ENCODE measurements at regions not wholly inside any gene's neighbourhood (a gene's known extent, or its start where the extent isn't known, plus 50 kb on each side); places are given as distances from the start of the nearest gene placed in this dataset.
A peak's percentile ranks its signal among the peaks of the same experiment; 100 is the strongest.

DNA sequence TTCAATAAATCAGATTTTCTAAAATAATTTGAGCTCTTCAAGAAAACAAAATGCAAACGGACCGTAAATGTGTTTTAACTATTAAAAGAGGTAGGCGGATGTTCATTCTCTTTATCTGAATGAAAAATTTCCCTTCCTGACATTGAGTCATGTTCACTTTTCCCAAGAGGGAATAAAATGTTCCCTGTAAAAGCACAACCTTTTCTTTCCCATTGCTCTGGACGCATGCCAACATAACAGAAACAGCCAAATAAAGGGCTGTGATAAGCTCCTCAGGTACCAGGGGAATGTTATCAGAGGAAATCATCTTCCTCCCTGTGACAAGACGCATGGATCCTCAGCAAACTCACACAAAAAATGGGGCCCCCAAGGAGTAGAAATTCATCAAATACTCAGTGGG lies 251.8 kb downstream of the MTERF1 start:
- H2BK5ac ChIP-seq (ENCODE audit: low read length) = no peak overlapping the region
- no CpG with 5 or more reads among the region's 5 CpGs for whole genome bisulfite sequencing, 2 donors (ENCODE audit: extremely low coverage in 2 of 2, insufficient read length in 2 of 2, insufficient replicate concordance in 1 of 2)

DNA sequence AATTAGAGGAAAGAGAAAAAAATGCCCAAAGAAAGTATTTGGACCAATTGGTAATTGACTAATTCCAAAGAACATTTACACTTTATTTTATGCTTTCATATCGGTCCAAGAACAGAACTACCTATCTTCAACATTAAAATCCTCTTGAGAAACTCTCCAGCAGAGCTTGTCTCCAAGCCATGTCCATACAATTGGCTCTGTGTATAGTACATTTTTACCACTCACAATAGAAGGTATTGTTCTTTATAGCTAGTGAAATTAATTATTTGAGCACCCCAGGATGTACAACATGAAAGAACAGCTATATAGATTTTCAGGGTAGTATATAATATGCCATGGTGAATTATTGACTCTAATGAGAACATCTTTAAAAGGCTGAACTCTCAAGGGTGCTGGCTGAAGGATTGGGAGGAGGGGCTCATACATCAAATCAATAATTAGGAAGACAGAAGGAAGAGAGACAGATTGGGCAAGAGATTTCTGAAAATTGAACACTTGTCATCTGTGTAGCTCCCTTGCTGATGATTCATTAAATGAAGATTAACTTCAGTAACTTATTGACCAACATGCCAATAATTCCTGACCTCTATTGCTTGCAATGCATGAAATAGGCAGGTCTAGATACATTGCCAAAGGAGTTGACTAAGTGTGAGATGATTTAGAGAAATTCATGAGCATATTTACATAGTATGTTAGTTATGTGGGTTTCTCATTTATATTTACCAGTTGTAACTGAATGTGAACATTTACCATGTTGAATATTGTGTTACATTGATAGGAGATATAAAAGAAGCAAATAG lies 249.7 kb downstream of the MTERF1 start:
- H3K36me3 ChIP-seq (replicated peaks in 1 of 2; ENCODE audit: control insufficient read depth in 2 of 2, insufficient read depth in 2 of 2, low read length in 2 of 2) = no peaks in the 10 kb centered on the region
- WGBS, 2 donors (ENCODE audit: extremely low coverage in 2 of 2, insufficient read length in 2 of 2, insufficient replicate concordance in 1 of 2) = no CpG with 5 or more reads among the region's 1 CpG

More for the DNA sequence above, 251.8 kb downstream of the MTERF1 start:
- Histone ChIP-seq H2BK12ac (ENCODE audit: low read length) (no peak overlapping the region), H2BK120ac (ENCODE audit: low read depth, low read length) (no peak overlapping the region), H3K4me1 (ENCODE audit: control insufficient read depth in 2 of 2, insufficient read depth in 1 of 2, low read depth in 1 of 2, low read length in 2 of 2) (peaks cover 3 to 12% of the 10 kb centered on the region in 2 donors), H3K27ac (replicated peaks; ENCODE audit: low read length) (no peak overlapping the region), H3K27me3 (ENCODE audit: control insufficient read depth in 3 of 3, insufficient read depth in 3 of 3, low read depth in 1 of 3, low read length in 3 of 3) (no peaks in the 10 kb centered on the region), H3K4ac (ENCODE audit: low read length) (no peak overlapping the region), H3K79me1 (ENCODE audit: low read depth, low read length) (no peaks in the 10 kb centered on the region), H2AK5ac (ENCODE audit: low read depth, low read length) (no peak overlapping the region), H3K14ac (ENCODE audit: low read length) (no peak overlapping the region), H3K4me2 (ENCODE audit: insufficient read depth, low read length, poor library complexity, severe bottlenecking) (no peak overlapping the region), H3K18ac (ENCODE audit: low read length) (no peak overlapping the region), H3K9ac (ENCODE audit: low read depth, low read length, poor library complexity) (no peak overlapping the region), H3K36me3 (replicated peaks in 1 of 2; ENCODE audit: control insufficient read depth in 2 of 2, insufficient read depth in 2 of 2, low read length in 2 of 2) (no peaks in the 10 kb centered on the region), H4K8ac (ENCODE audit: low read depth, low read length) (no peak overlapping the region), H3K23ac (ENCODE audit: low read depth, low read length, poor library complexity) (no peak overlapping the region), H2BK15ac (ENCODE audit: low read length) (no peak overlapping the region), H2AFZ (ENCODE audit: low read length) (no peak overlapping the region), H3K9me3 (replicated peaks in 1 of 2; ENCODE audit: control insufficient read depth in 2 of 2, insufficient read depth in 1 of 2, low read depth in 1 of 2, low read length in 2 of 2) (no peaks in the 10 kb centered on the region), H4K91ac (ENCODE audit: low read depth, low read length, poor library complexity) (no peak overlapping the region), H3K4me3 (ENCODE audit: low read length in 2 of 2) (no peak overlapping the region)
- no peak for DNase-seq (ENCODE audit: low spot score)

DNA sequence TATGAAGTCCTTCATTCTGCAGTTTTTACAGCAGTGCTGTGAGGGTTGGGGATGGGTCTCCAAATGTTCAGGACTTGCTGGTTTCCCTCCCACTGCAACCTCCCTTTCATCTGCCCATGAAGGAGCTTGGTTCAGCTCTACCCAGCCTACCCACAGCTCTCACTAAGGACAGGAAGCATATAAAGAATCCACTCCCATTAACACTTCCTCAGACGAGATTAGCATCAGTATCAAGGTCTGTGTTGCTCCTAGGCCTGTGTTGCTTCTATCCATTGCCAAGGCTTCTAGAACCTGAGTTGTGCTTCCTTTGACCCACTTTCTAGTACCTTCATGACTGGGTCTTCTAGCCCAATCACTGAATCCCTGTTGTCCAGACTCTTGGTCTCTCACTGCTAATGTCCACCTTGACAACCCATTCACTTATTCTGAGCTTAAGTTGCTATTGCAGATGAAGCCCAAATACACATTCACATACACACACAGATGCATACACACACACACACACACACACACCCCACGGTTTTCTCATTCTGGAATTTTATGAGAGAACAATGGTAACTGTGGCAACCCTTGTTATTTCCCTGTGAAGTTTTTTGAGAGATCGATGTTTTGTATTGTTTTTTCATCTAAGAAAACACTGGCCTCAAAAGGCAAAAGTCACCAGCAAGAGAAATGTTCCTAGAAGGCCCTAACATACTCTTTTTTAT lies 248.1 kb downstream of the MTERF1 start:
- no peak overlapping the region for H3K9ac ChIP-seq (ENCODE audit: low read depth, low read length, poor library complexity)
- no peak overlapping the region for H2BK15ac ChIP-seq (ENCODE audit: low read length)
- no peaks in the 10 kb centered on the region for H3K79me1 ChIP-seq (ENCODE audit: low read depth, low read length)
- H3K14ac ChIP-seq (ENCODE audit: low read length) = no peak overlapping the region
- no peak overlapping the region for H3K18ac ChIP-seq (ENCODE audit: low read length)
- no peak overlapping the region for H3K4me2 ChIP-seq (ENCODE audit: insufficient read depth, low read length, poor library complexity, severe bottlenecking)
- no peak overlapping the region for H2BK120ac ChIP-seq (ENCODE audit: low read depth, low read length)
- peaks cover 3 to 12% of the 10 kb centered on the region in 2 donors for H3K4me1 ChIP-seq (ENCODE audit: control insufficient read depth in 2 of 2, insufficient read depth in 1 of 2, low read depth in 1 of 2, low read length in 2 of 2)
- peaks cover 0 to 2% of the 10 kb centered on the region in 2 donors for H3K9me3 ChIP-seq (replicated peaks in 1 of 2; ENCODE audit: control insufficient read depth in 2 of 2, insufficient read depth in 1 of 2, low read depth in 1 of 2, low read length in 2 of 2)
- H2BK5ac ChIP-seq (ENCODE audit: low read length) = no peak overlapping the region
- H3K4ac ChIP-seq (ENCODE audit: low read length) = no peak overlapping the region
- no peak overlapping the region for H3K23ac ChIP-seq (ENCODE audit: low read depth, low read length, poor library complexity)
- H4K91ac ChIP-seq (ENCODE audit: low read depth, low read length, poor library complexity) = no peak overlapping the region
- H2AK5ac ChIP-seq (ENCODE audit: low read depth, low read length) = no peak overlapping the region
- H3K27ac ChIP-seq (replicated peaks; ENCODE audit: low read length) = no peak overlapping the region
- no peaks in the 10 kb centered on the region for H3K36me3 ChIP-seq (replicated peaks in 1 of 2; ENCODE audit: control insufficient read depth in 2 of 2, insufficient read depth in 2 of 2, low read length in 2 of 2)
- no peak overlapping the region for H4K8ac ChIP-seq (ENCODE audit: low read depth, low read length)
- DNase-seq (ENCODE audit: low spot score) = no peak
- H2BK12ac ChIP-seq (ENCODE audit: low read length) = no peak overlapping the region
- H2AFZ ChIP-seq (ENCODE audit: low read length) = peak overlapping the region; percentile 24
- no peaks in the 10 kb centered on the region for H3K27me3 ChIP-seq (ENCODE audit: control insufficient read depth in 3 of 3, insufficient read depth in 3 of 3, low read depth in 1 of 3, low read length in 3 of 3)
- WGBS, 2 donors (ENCODE audit: extremely low coverage in 2 of 2, insufficient read length in 2 of 2, insufficient replicate concordance in 1 of 2) = no CpG with 5 or more reads among the region's 3 CpGs
- H3K4me3 ChIP-seq (ENCODE audit: low read length in 2 of 2) = no peak overlapping the region

More for the DNA sequence above, 249.7 kb downstream of the MTERF1 start:
- no peak overlapping the region for H3K4me3 ChIP-seq (ENCODE audit: low read length in 2 of 2)
- H3K18ac ChIP-seq (ENCODE audit: low read length) = no peak overlapping the region
- no peaks in the 10 kb centered on the region for H3K79me1 ChIP-seq (ENCODE audit: low read depth, low read length)
- no peak overlapping the region for H2BK5ac ChIP-seq (ENCODE audit: low read length)
- H4K91ac ChIP-seq (ENCODE audit: low read depth, low read length, poor library complexity) = no peak overlapping the region
- H4K8ac ChIP-seq (ENCODE audit: low read depth, low read length) = no peak overlapping the region
- no peak for DNase-seq (ENCODE audit: low spot score)
- H2BK15ac ChIP-seq (ENCODE audit: low read length) = no peak overlapping the region
- no peak overlapping the region for H2BK12ac ChIP-seq (ENCODE audit: low read length)
- no peak overlapping the region for H3K9ac ChIP-seq (ENCODE audit: low read depth, low read length, poor library complexity)
- no peak overlapping the region for H3K23ac ChIP-seq (ENCODE audit: low read depth, low read length, poor library complexity)
- no peaks in the 10 kb centered on the region for H3K27me3 ChIP-seq (ENCODE audit: control insufficient read depth in 3 of 3, insufficient read depth in 3 of 3, low read depth in 1 of 3, low read length in 3 of 3)
- no peak overlapping the region for H2AFZ ChIP-seq (ENCODE audit: low read length)
- no peak overlapping the region for H3K14ac ChIP-seq (ENCODE audit: low read length)
- no peak overlapping the region for H3K4me2 ChIP-seq (ENCODE audit: insufficient read depth, low read length, poor library complexity, severe bottlenecking)
- no peak overlapping the region for H2AK5ac ChIP-seq (ENCODE audit: low read depth, low read length)
- H3K4ac ChIP-seq (ENCODE audit: low read length) = no peak overlapping the region
- H3K4me1 ChIP-seq (ENCODE audit: control insufficient read depth in 2 of 2, insufficient read depth in 1 of 2, low read depth in 1 of 2, low read length in 2 of 2) = peaks cover 3 to 12% of the 10 kb centered on the region in 2 donors
- no peak overlapping the region for H2BK120ac ChIP-seq (ENCODE audit: low read depth, low read length)
- no peak overlapping the region for H3K27ac ChIP-seq (replicated peaks; ENCODE audit: low read length)
- no peaks in the 10 kb centered on the region for H3K9me3 ChIP-seq (replicated peaks in 1 of 2; ENCODE audit: control insufficient read depth in 2 of 2, insufficient read depth in 1 of 2, low read depth in 1 of 2, low read length in 2 of 2)

DNA sequence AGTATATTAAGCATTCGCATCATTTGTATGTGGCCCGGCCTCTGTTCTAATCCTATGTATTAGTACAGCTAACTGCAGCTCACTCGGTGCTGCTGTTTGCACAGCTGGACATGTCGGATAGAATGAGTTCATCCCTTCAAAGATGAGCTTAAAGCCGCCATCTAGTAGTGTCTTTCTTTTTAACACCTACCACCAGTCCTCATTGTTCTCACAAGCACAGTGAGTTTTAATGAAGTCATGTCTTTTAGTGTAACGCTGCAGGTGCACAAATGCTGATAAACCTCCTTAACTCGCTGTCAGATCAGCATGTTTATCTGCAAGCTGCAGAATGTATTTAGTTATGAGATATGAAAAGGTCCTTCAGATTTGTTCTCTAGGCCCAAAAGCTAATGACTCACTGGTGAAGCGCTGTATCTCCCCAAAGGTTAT lies 247.5 kb downstream of the MTERF1 start:
- H3K4me2 ChIP-seq (ENCODE audit: insufficient read depth, low read length, poor library complexity, severe bottlenecking) = no peak overlapping the region
- no peaks in the 10 kb centered on the region for H3K36me3 ChIP-seq (replicated peaks in 1 of 2; ENCODE audit: control insufficient read depth in 2 of 2, insufficient read depth in 2 of 2, low read length in 2 of 2)
- H4K91ac ChIP-seq (ENCODE audit: low read depth, low read length, poor library complexity) = no peak overlapping the region
- DNase-seq (ENCODE audit: low spot score) = no peak
- H3K14ac ChIP-seq (ENCODE audit: low read length) = no peak overlapping the region
- no peak overlapping the region for H3K4ac ChIP-seq (ENCODE audit: low read length)
- H2BK12ac ChIP-seq (ENCODE audit: low read length) = no peak overlapping the region
- H3K23ac ChIP-seq (ENCODE audit: low read depth, low read length, poor library complexity) = no peak overlapping the region
- H3K18ac ChIP-seq (ENCODE audit: low read length) = no peak overlapping the region
- no peak overlapping the region for H2BK5ac ChIP-seq (ENCODE audit: low read length)
- H2AK5ac ChIP-seq (ENCODE audit: low read depth, low read length) = no peak overlapping the region
- no peak overlapping the region for H2BK15ac ChIP-seq (ENCODE audit: low read length)
- H3K9ac ChIP-seq (ENCODE audit: low read depth, low read length, poor library complexity) = no peak overlapping the region
- no peaks in the 10 kb centered on the region for H3K27me3 ChIP-seq (ENCODE audit: control insufficient read depth in 3 of 3, insufficient read depth in 3 of 3, low read depth in 1 of 3, low read length in 3 of 3)
- peaks cover 0 to 2% of the 10 kb centered on the region in 2 donors for H3K9me3 ChIP-seq (replicated peaks in 1 of 2; ENCODE audit: control insufficient read depth in 2 of 2, insufficient read depth in 1 of 2, low read depth in 1 of 2, low read length in 2 of 2)
- H3K79me1 ChIP-seq (ENCODE audit: low read depth, low read length) = no peaks in the 10 kb centered on the region
- no peak overlapping the region for H3K27ac ChIP-seq (replicated peaks; ENCODE audit: low read length)
- peak overlapping the region; percentile 24 for H2AFZ ChIP-seq (ENCODE audit: low read length)
- WGBS, 2 donors (ENCODE audit: extremely low coverage in 2 of 2, insufficient read length in 2 of 2, insufficient replicate concordance in 1 of 2) = no CpG with 5 or more reads among the region's 8 CpGs
- no peak overlapping the region for H3K4me3 ChIP-seq (ENCODE audit: low read length in 2 of 2)
- peaks cover 3 to 12% of the 10 kb centered on the region in 2 donors for H3K4me1 ChIP-seq (ENCODE audit: control insufficient read depth in 2 of 2, insufficient read depth in 1 of 2, low read depth in 1 of 2, low read length in 2 of 2)
- no peak overlapping the region for H4K8ac ChIP-seq (ENCODE audit: low read depth, low read length)
- H2BK120ac ChIP-seq (ENCODE audit: low read depth, low read length) = no peak overlapping the region
